ENCODE measurements at regions not wholly inside any gene's neighbourhood (a gene's known extent, or its start where the extent isn't known, plus 50 kb on each side); places are given as distances from the start of the nearest gene placed in this dataset.
"Not testable (repeated sequence)": the region's sequence is repeated elsewhere in the genome, so short reads cannot be mapped to it uniquely, and the experiment has no call there.

DNA sequence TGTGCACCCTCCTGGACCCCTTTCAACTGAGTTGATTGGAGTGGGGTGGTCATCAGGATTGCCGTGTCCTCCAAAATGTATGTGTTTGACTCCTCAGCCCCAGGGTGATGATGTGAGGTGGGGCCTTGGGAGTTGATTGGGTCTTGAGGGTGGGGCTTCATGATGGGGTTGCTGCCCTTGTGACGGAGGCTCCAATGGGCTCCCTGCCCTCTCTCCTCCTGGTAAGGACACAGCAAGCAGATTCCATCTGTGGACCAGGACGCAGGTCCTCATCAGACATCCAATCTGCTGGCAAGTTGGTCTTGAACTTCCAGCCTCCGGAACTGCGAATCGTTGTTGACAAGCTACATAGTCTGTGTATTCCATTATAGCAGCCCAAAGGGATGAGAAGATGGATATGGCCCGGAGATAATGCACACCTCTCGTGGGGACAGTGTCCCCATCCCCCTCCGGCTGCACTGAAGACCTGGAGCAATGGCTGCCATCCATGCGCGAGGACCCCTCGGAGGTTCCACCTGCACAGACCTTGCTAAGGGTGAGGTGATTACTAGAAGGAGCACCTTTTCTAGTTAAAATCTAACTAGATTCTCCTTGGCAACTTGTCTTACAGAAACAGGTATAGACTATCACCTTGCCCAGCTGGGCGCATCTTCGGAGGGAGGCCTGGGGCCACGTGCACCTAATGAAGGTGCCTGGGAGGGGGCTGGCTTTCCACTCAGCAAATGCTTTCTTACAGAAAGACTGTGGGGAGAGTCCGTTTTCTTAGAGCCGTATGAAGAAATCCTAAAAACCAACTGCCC lies 75.7 kb upstream of the IRX4 start:
- DNase-seq (ENCODE audit: low read depth), result no peak

DNA sequence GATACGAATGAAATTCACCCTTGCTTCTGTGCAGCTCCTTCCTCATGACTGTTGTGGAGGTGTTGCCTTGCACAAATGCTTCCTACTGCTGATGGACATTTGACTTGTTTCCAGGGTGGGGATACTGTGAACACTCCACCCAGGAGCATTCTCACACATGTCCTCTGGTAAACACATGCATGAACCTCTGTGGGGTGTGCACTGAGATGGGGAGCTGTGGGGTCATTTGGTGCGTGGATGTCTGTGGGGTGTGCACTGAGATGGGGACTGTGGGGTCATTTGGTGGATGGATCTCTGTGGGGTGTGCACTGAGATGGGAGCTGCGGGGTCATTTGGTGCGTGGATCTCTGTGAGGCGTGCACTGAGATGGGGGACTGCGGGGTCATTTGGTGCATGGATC lies 72.9 kb upstream of the IRX4 start:
- DNase-seq (ENCODE audit: low read depth), result no peak

DNA sequence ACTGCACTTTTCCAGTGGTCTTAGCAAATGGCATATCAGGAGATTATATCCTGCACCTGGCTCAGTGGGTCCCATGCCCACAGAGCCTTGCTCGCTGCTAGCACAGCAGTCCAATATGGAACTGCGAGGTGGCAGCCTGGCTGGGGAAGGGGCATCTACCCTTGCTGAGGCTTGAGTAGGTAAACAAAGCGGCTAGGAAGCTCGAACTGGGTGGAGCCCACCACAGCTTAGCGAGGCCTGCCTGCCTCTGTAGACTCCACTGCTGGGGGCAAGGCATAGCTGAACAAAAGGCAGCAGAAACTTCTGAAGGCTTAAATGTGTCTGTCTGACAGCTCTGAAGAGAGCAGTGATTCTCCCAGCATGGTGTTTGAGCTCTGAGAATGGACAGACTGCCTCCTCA lies 71.0 kb upstream of the IRX4 start:
- not testable (repeated sequence) for DNase-seq (ENCODE audit: low read depth)

DNA sequence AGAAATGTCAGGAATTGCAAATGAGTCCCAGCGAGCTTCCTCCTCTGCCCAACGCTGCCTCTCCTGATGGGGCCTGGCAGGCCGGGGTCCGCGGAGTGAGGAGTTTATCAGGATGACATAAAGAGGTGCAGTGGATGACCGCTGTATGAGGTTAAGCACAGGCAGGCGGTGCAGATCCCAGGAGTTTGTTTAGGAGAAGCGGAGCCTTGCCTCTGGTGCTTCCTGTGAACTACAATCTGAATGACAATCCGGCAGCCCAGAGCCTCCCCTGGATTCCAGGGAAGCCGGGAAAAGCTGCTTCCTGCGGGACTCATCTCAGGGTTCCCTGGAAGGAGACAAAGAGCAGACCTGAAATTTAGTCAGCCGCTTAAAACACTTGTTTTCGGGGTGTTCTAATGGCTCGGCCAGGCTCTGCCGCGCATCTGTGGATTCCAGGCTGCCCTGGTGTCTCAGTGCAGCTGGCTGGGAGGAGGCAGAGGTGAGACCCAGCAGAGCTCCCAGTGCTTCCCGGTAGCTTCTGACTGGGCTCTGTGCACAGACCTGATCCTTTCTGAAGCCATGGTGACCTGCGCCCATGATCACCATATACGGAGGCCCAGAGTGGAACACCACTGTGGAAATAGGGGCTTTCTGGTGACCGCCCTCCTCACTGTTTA lies 69.8 kb upstream of the IRX4 start:
- DNase-seq (ENCODE audit: low read depth), result no peak

DNA sequence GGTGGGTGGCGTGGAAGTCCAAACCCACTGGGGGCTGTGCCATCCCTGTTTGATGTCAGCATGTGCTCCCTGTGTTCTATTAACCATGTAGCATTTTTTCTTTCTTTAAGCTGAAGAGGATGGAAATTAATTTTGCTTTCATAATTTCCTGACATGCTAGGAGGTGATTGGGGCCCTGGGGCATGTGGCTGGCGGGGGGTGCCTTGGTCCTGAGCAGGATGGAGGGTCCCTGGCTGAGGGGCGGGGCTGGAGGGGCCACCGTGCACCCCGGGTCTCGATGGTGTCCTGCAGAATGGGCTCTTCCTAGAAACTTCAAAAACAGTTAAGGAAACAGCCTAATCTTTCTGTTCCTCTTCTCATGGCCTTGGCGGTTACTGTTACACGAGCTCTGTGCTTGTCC lies 69.3 kb upstream of the IRX4 start:
- no peak for DNase-seq (ENCODE audit: low read depth)

DNA sequence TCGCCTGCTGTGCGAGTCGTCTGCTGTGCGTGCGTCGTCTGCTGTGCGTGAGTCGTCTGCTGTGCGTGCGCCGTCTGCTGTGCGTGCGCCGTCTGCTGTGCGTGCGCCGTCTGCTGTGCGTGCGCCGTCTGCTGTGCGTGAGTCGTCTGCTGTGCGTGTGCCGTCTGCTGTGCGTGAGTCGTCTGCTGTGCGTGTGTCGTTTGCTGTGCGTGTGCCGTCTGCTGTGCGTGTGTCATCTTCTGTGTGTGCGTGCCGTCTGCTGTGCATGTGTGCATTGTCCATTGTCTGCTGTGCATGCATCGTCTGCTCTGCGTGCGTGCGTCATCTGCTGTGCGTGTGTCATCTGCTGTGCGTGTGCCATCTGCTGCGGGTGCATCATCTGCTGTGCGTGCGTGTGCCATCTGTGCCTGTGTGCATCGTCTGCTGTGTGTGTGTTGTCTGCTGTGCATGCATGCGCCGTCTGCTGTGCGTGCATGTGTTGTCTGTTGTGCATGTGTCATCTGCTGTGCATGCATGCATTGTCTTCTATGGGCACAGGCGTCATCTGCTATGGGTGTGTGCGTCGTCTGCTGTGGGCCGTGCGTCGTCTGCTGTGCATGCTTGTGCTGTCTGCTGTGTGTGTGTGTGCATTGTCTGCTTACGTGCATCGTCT lies 68.6 kb upstream of the IRX4 start:
- no peak for DNase-seq (ENCODE audit: low read depth)

DNA sequence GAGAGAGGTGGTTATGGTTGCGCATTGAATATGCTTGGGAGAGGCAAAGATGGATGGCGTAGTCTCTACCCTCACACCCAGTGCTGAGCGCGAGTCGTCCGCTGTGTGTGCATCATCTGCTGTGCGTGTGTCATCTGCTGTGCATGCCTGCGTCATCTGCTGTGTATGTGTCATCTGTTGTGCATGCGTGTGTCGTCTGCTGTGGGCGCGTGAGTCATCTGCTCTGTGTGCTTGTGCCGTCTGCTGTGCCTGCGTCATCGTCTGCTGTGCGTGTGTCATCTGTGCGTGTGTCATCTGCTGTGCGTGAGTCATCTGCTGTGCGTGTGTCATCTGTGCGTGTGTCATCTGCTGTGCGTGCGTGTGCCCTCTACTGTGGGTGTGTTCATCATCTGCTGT lies 68.0 kb upstream of the IRX4 start:
- DNase-seq (ENCODE audit: low read depth), result no peak

GRCh38 chr5:1950096-1950707 lies 67.5 kb upstream of the IRX4 start:
- no peak for DNase-seq (ENCODE audit: low read depth)

GRCh38 chr5:1949253-1949652 lies 66.5 kb upstream of the IRX4 start:
- no peak for DNase-seq (ENCODE audit: low read depth)

- no peak for DNase-seq (ENCODE audit: low read depth)
Measured at GRCh38 chr5:1948663-1949191, 66.0 kb upstream of the IRX4 start.

GRCh38 chr5:1948111-1948510 lies 65.4 kb upstream of the IRX4 start:
- DNase-seq (ENCODE audit: low read depth), result no peak

- no peak for DNase-seq (ENCODE audit: low read depth)
Measured at GRCh38 chr5:1946776-1947175, 64.1 kb upstream of the IRX4 start.

GRCh38 chr5:1946122-1946677 lies 63.5 kb upstream of the IRX4 start:
- DNase-seq (ENCODE audit: low read depth), result no peak

DNA sequence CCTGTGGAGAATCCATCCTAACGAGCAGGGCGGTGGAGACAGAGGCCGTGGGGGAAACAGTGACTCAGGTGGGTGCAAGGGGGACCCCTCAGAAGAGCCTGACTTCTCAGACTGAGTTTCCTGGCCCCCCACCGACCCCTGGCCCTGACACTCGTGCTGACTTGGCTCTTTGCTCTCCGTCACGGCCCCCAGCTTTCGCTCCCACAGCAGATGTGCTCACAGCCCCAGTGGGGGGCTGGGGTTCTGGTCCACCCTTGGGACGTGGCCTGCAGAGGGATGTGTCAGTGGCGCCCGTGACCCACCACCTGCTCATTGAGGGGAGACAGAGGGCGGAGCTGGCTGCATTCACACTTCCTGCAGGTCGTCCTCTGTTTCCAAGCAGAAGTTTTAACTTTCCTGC lies 62.9 kb upstream of the IRX4 start:
- no peak for DNase-seq (ENCODE audit: low read depth)

- no peak for DNase-seq (ENCODE audit: low read depth)
Measured at GRCh38 chr5:1944408-1944807, 61.7 kb upstream of the IRX4 start.

- DNase-seq (ENCODE audit: low read depth), result no peak
Measured at GRCh38 chr5:1943481-1943880, 60.8 kb upstream of the IRX4 start.

GRCh38 chr5:1942630-1943029 lies 59.9 kb upstream of the IRX4 start:
- DNase-seq (ENCODE audit: low read depth), result no peak

DNA sequence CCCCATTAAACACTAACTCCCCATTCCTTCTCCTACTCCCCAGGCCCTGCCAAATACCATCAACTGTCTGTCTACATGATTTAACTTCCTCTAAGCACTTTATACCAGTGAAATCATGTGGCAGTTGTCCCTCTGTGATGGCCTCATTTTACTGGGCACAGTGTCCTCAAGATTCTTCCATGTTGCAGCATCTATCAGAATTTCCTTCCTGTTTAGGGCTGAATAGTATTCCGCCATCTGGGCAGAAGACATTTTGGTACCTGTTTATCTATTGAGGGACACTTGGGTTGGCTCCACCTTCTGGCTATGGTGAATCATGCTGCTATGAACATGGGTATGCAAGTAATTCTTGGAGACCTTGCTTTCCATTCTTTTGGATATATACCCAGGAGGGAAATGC lies 59.4 kb upstream of the IRX4 start:
- DNase-seq (ENCODE audit: low read depth), result no peak

DNA sequence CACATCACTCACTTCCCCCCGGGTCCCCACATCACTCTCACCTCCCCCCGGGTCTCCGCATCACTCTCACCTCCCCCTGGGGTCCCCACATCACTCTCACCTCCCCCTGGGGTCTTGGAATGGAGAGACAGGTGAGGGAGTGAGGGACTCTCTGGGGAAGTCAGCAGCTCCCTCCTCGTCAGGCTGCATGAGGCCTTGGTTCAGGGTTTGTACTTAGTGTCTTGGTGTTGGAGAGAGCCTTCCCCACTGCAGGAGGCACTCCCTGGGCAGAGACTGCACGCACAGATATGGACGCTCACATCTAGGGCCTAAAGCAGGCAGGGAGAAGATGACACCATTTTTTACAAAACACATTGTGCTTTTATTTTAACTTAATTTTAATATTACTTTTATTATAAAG lies 56.5 kb upstream of the IRX4 start:
- no peak for DNase-seq (ENCODE audit: low read depth)

DNA sequence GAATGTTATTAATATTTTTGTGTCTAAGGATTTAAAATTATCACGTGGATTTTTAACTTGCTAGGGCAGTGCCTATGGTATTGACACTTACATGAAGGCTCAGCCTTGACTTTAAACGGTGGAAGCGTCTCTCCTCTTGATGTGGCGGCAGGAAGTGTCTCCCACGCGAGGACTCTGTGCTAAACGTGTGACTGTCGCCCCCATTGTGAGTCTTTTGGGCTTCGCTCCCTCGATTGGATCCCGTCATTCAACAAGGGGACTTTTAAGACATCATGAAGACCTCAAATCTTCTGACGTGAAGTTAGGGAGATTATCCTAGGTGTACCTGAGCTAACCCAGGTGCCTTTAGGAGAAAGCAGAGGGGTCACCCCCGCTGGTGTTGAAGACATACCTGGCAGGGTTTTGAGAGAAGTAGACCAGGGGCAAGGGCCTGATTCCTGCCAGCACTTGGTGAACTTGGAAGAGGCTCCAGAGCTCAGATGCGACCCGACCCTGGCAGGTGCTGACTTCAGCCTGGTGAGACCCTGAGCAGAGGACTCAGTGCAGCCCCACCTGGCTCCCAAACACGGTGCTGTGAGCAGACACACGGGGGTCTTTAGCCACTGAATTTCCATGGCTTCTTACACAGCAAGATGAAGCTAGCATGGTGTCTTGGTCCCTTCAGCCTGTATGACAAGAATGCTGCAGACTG lies 55.7 kb upstream of the IRX4 start:
- no peak for DNase-seq (ENCODE audit: low read depth)

DNA sequence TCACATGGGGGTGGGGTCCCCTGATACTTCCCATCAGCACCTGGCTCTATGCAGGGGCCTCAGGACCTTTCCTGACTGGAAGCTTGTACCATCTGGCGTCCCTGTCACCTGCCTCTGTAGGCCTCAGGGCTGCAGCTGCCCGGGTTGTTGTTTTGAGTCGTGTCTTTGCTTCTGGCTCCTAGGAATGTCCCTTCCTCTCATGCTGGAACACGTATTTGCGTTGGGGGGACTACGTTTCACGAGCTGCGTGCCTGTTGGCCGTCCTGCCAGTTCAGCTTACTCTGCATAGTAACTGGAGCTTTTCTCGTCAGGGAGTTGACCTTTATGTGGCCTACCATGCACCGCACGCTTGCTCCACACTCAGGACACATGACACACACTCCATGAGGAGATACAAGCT lies 54.9 kb upstream of the IRX4 start:
- no peak for DNase-seq (ENCODE audit: low read depth)

DNA sequence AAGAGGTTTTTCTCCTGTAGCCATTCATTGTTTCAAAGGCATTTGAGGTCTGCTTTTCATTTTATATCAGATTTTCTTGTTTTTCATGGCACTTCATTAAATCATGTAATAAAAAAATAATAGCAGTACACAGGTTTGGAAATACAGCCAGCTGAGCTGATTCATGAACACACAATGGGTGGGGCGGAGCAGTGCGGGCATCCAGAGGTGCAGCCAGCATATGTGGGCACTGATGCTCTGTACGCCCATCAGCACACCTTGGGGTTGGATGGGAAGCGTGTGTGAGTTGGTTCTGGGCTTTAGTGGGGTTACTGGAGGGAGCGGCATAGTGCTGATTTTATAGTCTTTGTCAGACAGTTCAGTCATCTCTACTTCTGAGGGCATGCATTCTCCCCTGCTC lies 54.2 kb upstream of the IRX4 start:
- no peak for DNase-seq (ENCODE audit: low read depth)

Data from stimulated activated CD8-positive, alpha-beta memory T cell treated with anti-CD3 and anti-CD28 coated beads, Interleukin-12 subunit alpha, Interleukin-12 subunit beta, amount 100 ng/mL, for 4 hours (primary cell).